Right lobe of liver (tissue), 6 donors: ENCODE measurements at regions not wholly inside any gene's neighbourhood (a gene's known extent, or its start where the extent isn't known, plus 50 kb on each side); places are given as distances from the start of the nearest gene placed in this dataset.

Experiments
- ATAC-seq, 4 donors: fragments of 200-7000 bp; cut with Tn5 transposase; one replicate each; pipeline ENCODE4 v1.9.1; 2020; ENCODE audit warnings: mild to moderate bottlenecking in 4 of 4, moderate library complexity in 4 of 4
- DNase-seq, 3 donors: peaks; one replicate each; pipeline ENCODE4 v3.0.0-alpha.2; 2020
- H3K27ac ChIP-seq, 3 donors: fragments of 200-600 bp; one replicate each; pipeline ENCODE4 v1.8.0; 2022
- H3K27me3 ChIP-seq, 2 donors: fragments of 200-600 bp; one replicate each; pipeline ENCODE4 v1.8.0; 2022
- H3K36me3 ChIP-seq, 4 donors: fragments of 200-600 bp; sonication (generic) in 1 of 4; one replicate each; pipeline versions ENCODE4 v1.5.1 to v1.8.0; 2017 to 2022; ENCODE audit warnings: control low read depth in 1 of 4
- H3K4me1 ChIP-seq, 4 donors: fragments of 200-600 bp; sonication (generic) in 1 of 4; one replicate each; pipeline versions ENCODE4 v1.5.1 to v1.8.0; 2017 to 2022; ENCODE audit warnings: control low read depth in 1 of 4
- H3K4me3 ChIP-seq, 3 donors: fragments of 200-600 bp; one replicate each; pipeline ENCODE4 v1.8.0; 2022
- H3K9me3 ChIP-seq, 4 donors: fragments of 200-600 bp; sonication (generic) in 1 of 4; one replicate each; pipeline versions ENCODE4 v1.5.1 to v1.8.0; 2017 to 2022; ENCODE audit warnings: control low read depth in 1 of 4
- POLR2A ChIP-seq: fragments of 450-650 bp; IDR thresholded peaks from one replicate; pipeline ENCODE4 v1.6.1; 2017; ENCODE audit warnings: antibody characterized with exemption, mild to moderate bottlenecking
- WGBS: methylation state at CpG from one replicate; pipeline ENCODE4 v1.1.6; 2018; ENCODE audit warnings: low coverage, low lambda C conversion rate; ENCODE audit not compliant: insufficient coverage; ENCODE audit errors: missing lambda C conversion rate; 5-methylcytosine and 5-hydroxymethylcytosine counted together
- intact Hi-C, 2 donors: fragments of 100-400 bp; cut with DNase I; formaldehyde crosslinking; loops; one replicate each; pipeline versions ENCODE4 v1.11.2 to v1.14.1; 2022
- TF ChIP-seq, protein P1 (sequence below), 4 donors: fragments of 200-600 bp in 3 of 4; fragments of 450-650 bp in 1 of 4; IDR thresholded peaks; one replicate each; pipeline versions ENCODE4 v1.5.1 to v1.8.0; 2016 to 2022; ENCODE audit warnings: antibody characterized with exemption in 4 of 4, mild to moderate bottlenecking in 2 of 4
- donor health status: DM: no; HTN: yes; CAD: no.
- donor health status: DM: no; HTN: no; CAD: no.
- donor health status: DM: no; HTN: no; CAD: no.
- donor health status: DM: no; HTN: yes; CAD: no.
- donor health status: DM: no; HTN: yes; CAD: no.

DNA sequence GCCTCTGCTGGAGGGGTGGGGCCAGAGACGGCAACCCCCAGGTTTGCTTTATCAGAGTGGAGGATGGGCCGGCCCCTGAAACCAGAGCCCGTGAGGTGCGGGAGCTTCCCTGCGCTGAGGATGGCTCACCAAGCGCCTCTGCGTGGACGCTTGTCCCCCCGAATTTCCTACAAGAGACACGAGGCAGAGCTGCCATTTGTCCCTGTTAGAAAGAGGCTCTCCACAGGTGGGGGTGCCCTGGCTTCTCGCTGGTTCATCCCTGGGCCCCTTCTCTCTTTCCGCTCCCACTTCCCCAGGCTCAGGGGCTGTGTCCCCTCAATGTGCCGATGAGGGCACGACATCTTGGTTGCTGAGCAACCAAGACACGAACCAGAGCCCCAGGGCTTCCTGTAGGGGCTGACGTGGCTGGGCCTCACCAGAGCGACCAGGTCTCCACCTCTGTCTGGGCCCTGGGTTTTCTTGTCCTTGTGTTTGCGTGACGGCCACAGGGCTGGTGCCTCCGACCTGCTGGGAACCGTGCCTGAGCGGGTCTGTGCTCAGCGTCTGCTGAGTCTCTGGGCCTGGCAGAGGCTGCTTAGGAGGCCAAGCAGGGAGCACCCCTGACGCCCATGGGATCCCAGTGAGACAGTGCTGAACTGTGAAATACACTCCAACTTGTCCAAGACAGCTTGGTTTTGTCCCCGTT is 119.6 kb upstream of the COL5A1 start:
- no peak for ATAC-seq
- Histone ChIP-seq H3K36me3 (no peaks in the 10 kb centered on the region), H3K27ac (no peak overlapping the region), H3K4me3 (no peak overlapping the region), H3K9me3 (no peaks in the 10 kb centered on the region), H3K27me3 (no peaks in the 10 kb centered on the region), H3K4me1 (no peaks in the 10 kb centered on the region)
- DNase-seq: no peak
- TF ChIP-seq, protein P1, sequence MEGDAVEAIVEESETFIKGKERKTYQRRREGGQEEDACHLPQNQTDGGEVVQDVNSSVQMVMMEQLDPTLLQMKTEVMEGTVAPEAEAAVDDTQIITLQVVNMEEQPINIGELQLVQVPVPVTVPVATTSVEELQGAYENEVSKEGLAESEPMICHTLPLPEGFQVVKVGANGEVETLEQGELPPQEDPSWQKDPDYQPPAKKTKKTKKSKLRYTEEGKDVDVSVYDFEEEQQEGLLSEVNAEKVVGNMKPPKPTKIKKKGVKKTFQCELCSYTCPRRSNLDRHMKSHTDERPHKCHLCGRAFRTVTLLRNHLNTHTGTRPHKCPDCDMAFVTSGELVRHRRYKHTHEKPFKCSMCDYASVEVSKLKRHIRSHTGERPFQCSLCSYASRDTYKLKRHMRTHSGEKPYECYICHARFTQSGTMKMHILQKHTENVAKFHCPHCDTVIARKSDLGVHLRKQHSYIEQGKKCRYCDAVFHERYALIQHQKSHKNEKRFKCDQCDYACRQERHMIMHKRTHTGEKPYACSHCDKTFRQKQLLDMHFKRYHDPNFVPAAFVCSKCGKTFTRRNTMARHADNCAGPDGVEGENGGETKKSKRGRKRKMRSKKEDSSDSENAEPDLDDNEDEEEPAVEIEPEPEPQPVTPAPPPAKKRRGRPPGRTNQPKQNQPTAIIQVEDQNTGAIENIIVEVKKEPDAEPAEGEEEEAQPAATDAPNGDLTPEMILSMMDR (IDR thresholded peaks at IDR 0.05): no peak
- no peak for TF ChIP-seq POLR2A
- intact Hi-C loops: no loop called here
- 63% methylated on average over 2 of the region's 25 CpGs for WGBS

GRCh38 chr9:134522502-134522848 is 119.1 kb upstream of the COL5A1 start:
- no peaks in the 10 kb centered on the region for H3K9me3 ChIP-seq
- no peaks in the 10 kb centered on the region for H3K36me3 ChIP-seq
- H3K4me1 ChIP-seq: no peaks in the 10 kb centered on the region
- TF ChIP-seq, protein P1 (IDR thresholded peaks at IDR 0.05): no peak
- TF ChIP-seq POLR2A: no peak
- intact Hi-C loops: no loop called here
- DNase-seq: no peak
- 66% methylated on average over 5 of the region's 7 CpGs for WGBS
- no peak for ATAC-seq
- no peak overlapping the region for H3K27ac ChIP-seq
- no peaks in the 10 kb centered on the region for H3K27me3 ChIP-seq
- no peak overlapping the region for H3K4me3 ChIP-seq

DNA sequence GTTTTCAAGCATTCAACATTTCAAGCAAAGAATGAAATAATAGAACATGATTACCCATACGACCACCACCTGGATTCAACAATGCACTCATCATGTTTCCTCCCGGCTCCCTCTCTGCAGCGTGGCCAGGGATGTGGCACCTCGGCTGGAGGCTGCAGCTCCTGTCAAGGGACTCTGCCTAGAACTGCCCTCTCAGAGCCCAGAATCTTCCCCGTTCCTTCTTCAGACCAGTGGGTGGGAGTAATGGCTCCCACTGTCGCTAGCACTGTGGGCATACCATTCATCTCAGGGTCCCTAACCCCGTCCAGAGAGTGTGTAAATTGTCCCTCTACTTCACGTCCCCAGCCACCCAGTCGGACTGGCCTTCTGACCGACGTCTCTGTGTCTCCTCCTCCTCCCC is 118.6 kb upstream of the COL5A1 start:
- DNase-seq (no peak), ATAC-seq (no peak)
- Histone ChIP-seq H3K36me3 (no peaks in the 10 kb centered on the region), H3K27ac (no peak overlapping the region), H3K27me3 (no peaks in the 10 kb centered on the region), H3K4me3 (no peak overlapping the region), H3K4me1 (no peaks in the 10 kb centered on the region), H3K9me3 (no peaks in the 10 kb centered on the region)
- WGBS: 68% methylated on average over 10 of the region's 11 CpGs
- intact Hi-C loops: no loop called here
- TF ChIP-seq POLR2A: no peak
- TF ChIP-seq, protein P1 (IDR thresholded peaks at IDR 0.05): no peak

- intact Hi-C loops: no loop called here
- WGBS: no CpG with 5 or more reads among the region's 26 CpGs
- TF ChIP-seq POLR2A: no peak
- Histone ChIP-seq H3K9me3 (no peaks in the 10 kb centered on the region), H3K4me3 (no peak overlapping the region), H3K27ac (no peak overlapping the region), H3K36me3 (no peaks in the 10 kb centered on the region), H3K4me1 (no peaks in the 10 kb centered on the region), H3K27me3 (no peaks in the 10 kb centered on the region)
- ATAC-seq (no peak), DNase-seq (no peak)
Observed at GRCh38 chr9:134525070-134525815, 116.4 kb upstream of the COL5A1 start.

- H3K27ac ChIP-seq: no peak overlapping the region
- ATAC-seq: no peak
- no peak for DNase-seq
Observed at GRCh38 chr9:134525841-134526583, 115.6 kb upstream of the COL5A1 start.

More at GRCh38 chr9:134525841-134526583, 115.6 kb upstream of the COL5A1 start:
- H3K27me3 ChIP-seq: no peaks in the 10 kb centered on the region
- H3K36me3 ChIP-seq: no peaks in the 10 kb centered on the region
- H3K4me3 ChIP-seq: no peak overlapping the region
- intact Hi-C loops: no loop called here
- 62% methylated on average over 7 of the region's 26 CpGs for WGBS
- no peaks in the 10 kb centered on the region for H3K4me1 ChIP-seq
- no peaks in the 10 kb centered on the region for H3K9me3 ChIP-seq
- TF ChIP-seq, protein P1 (IDR thresholded peaks at IDR 0.05): no peak
- TF ChIP-seq POLR2A: no peak
